ENCODE measurements at regions not wholly inside any gene's neighbourhood (a gene's known extent, or its start where the extent isn't known, plus 50 kb on each side); places are given as distances from the start of the nearest gene placed in this dataset.
"Not testable (repeated sequence)": the region's sequence is repeated elsewhere in the genome, so short reads cannot be mapped to it uniquely, and the experiment has no call there.

DNA sequence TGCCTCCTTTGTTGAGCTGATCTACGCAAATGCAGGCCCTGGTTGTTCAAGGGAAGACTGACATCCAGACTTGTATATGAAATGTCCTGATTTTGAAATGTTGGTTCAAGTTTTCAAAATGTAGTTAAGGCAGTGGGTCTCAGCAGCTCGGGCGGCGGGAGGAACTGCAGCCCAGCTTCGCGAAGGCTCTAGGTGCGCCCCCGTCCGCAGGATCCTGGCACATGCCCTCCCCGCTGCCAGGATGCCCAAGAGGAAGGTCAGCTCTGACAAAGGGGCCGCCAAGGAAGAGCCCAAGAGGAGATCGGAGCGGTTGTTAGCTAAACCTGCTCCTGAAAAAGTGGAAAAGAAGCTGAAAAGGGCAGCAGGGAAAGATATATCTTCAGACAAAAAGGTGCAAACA, 1310.1 kb downstream of the ADGRL3 start:
- DNase-seq: no peak

DNA sequence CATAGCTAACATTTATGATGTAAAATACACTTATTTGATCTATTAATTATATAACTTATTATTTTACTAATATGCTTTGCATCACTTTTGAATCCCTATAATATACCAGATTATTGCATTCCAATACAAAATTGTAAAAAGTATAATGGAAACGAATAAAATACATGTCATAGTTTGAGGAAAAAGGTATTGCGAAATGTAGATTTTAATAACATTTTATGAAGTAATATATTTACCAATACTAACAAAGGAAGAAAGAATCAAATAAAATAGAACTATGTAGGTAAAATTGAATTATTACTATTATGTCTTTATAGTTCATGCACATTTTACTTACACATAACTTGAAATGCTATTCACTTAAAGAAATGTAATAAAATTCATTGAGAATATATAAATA, 1300.2 kb downstream of the ADGRL3 start:
- no peak for DNase-seq

DNA sequence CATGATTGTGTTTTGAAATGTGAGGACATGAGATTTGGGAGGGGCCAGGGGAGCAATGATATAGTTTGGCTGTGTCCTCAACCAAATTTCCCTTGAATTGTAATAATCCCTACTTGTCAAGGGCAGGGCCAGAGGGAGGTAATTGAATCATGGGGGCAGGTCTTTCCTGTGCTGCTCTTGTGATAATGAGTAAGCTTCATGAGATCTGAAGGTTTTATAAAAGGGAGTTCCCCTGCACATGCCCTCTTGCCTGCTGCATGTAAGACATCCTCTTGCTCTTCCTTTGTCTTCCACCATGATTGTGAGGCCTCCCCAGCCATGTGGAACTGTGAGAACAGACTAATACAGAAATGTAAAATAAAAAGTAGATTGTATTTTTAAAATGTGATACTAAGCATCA, 1294.9 kb downstream of the ADGRL3 start:
- DNase-seq: no peak

DNA sequence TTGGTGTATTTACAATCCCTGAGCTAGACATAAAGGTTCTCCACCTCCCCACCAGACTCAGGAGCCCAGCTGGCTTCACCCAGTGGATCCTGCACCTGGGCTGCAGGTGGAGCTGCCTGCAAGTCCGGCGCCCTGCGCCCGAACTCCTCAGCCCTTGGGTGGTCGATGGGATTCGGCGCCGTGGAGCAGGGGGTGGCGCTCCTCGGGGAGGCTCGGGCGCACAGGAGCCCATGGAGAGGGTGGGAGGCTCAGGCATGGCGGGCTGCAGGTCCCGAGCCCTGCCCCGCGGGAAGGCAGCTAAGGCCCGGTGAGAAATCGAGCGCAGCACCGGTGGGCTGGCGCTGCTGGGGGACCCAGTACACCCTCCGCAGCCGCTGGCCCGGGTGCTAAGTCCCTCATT, 1291.6 kb downstream of the ADGRL3 start:
- DNase-seq: not testable (repeated sequence)

DNA sequence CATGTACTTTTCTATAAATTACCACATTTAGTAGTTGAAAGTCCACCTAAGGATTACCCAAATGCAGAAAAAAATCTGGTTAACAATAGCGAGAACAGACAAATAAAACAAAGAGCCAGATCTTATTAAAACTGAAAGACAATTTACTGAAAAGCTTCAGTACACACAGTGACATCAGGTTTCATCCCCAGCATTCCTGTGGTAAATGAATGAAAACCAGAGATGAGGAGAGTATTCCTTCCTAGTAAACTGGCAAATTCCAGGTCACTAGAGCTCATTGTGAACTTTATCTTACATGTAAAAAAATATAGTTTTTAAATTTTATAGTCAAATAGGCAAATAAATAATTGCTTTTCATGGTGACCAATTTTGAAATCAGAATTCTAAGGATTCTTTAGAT, 1290.5 kb downstream of the ADGRL3 start:
- DNase-seq: no peak

DNA sequence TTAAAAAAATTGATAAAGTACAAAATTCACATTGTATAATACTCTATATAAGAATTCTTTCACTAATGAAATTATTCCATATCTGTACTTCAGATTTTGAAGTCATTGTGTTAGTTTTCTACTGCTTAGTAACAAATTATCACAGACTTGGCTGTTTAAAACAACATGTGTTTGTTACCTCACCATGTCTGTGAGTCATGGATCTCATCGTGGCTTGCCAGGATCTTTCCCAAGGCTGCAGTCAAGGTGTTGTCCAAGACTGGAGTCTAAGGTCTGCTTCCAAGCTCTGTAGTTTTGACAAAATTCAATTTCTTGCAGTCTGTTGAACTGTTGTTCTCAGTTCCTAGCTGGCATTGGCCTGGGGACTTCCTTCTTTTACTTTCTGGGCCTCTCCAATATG, 1286.9 kb downstream of the ADGRL3 start:
- no peak for DNase-seq

DNA sequence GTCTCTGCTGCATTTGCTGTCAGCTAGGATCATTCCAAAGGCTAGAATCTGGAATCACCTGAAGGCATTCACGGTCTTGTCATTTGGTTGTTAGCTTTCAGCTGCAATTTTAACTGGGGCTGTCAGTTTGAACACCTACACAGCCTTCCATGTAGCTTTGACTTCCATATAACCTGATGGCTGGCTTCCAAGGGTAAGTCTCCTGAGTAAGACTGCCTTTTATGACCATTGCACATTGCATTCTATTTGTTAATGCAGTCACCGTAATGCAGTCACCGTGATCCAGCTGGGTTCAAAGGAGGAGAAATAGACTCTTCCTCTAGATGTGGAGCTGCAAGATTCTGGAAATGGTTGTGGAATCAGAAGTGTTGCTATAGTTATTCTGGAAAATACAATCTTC, 1284.2 kb downstream of the ADGRL3 start:
- no peak for DNase-seq

DNA sequence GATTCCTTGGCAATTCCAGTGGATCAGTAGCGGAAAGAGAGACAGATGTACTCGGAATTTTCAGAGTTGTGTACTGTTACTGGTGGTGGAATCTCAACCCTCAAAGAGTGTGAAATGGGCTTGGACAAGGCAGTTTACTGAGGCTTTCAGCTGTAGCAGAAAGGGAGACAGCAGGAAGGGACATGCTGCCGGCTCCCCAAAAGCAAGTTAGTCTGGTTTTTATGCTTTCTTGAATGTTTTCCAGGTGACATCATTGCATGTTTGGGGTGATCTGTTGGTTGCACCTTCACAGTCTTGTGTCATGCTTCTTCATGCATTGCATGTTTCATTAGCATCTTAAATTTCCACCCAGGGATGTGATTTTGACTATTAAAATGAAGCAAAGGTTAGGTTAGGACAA, 1282.2 kb downstream of the ADGRL3 start:
- DNase-seq: no peak

DNA sequence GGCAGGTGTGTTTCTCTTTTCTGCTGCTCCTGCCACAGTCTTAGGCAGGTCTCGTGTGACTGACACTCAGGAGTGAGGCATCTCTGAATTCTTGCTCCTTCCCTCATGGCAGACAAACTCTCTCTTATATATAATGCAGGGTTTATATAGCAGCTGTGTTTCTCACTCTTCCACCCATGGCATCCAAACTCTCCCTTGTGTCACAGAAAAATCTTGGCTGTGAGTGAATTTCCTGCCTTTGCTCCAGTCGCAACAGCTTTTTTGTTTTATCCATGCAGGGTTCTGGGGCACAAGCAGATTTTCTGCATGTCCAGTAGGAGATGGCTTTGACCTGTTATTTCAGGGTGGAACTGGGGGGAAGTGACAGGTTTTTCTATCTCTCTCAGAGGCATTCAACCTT, 1275.5 kb downstream of the ADGRL3 start:
- no peak for DNase-seq

DNA sequence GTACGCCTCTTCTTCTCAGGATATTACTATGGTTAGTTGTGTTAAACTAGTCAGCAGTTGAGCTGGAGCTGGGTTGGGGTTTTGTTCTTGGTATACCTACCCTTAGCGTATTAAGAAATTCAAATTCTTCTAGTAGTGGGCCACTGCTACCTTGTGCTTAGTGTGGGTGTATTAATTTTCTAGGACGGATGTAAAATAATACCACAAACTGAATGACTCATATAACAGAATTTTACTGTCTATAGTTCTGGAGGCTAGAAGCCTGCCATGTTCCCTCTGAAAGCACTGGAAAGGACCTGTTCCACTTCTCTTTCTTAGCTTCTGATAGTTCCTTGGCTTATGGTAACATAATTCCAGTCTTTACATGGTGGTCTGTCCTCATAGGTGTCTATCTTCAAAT, 1274.7 kb downstream of the ADGRL3 start:
- no peak for DNase-seq

DNA sequence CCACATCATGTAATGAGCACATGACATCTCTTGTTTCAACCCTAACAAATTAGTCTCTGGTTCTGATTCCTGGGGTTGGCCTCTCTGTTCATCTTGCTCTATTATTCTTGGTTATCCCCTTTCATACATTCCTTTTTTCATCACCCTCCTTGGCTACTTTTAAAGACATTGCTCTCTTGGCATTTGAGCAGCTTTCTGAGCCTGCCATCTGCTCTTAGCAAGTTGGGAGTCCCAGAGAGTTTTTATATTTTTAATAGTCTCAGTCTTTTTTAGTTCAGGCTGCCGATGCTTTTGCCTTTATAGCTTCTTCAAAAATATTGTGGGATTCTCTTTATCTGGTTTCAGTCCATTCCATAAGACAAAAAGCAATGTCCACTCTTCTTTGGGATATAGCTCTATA, 1270.9 kb downstream of the ADGRL3 start:
- DNase-seq: no peak

DNA sequence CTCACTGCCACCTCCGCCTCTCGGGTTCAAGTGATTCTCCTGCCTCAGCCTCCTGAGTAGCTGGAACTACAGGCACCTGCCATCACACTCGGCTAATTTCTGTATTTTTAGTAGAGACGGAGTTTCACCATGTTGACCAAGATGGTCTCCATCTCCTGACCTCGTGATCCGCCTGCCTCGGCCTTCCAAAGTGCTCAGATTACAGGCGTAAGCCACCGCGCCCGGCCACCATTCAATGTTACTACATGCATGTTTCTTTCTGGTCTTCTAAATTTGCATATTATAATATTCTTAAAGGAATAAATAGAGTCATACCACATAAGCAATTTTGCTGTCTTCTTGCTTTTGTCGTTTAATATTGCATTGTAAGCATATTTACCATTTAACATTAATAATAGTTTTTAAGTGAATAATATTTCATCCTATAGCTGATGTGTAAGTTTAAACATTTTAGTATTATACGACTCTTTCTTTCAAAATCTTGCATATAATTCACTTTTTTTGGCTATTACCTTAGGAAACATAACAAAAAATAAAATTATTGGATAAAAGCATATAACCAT, 1270.4 kb downstream of the ADGRL3 start:
- no peak for DNase-seq

DNA sequence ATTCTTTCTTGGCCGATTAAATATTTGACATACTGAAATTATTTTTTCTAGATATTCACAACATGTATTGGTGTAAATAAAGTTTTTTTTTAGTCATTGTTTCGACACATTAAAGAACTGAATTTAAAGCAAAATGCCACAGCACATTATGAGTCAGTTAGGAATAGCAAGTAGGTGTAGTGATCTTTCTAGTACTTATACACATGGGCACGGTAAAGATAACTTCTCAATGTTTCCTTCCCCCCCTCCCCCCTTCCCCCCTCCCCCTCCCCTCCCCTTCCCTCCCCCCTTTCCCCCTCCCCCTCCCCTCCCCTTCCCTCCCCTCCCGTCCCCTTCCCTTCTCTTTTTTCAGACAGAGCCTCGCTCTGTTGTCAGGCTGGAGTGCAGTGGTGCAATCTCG, 1269.9 kb downstream of the ADGRL3 start:
- DNase-seq: no peak

DNA sequence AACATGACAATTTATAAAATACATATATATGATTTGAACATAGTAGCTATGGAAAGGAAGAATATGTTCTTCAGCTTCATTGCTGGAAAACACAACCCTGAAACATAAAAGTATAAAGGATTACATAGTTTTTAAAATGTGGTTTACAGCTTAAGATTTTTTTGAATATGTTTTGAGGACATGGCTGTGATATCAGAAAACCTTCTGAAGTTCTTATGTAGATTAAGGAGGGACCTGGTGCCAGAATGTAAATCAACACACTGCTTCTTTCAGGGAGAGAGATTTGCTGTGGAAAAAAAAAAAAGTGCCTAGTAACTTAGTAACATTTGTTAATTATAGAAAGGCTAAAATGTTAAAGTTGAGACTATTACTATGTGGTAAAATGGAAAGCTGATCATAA, 1261.8 kb downstream of the ADGRL3 start:
- no peak for DNase-seq

DNA sequence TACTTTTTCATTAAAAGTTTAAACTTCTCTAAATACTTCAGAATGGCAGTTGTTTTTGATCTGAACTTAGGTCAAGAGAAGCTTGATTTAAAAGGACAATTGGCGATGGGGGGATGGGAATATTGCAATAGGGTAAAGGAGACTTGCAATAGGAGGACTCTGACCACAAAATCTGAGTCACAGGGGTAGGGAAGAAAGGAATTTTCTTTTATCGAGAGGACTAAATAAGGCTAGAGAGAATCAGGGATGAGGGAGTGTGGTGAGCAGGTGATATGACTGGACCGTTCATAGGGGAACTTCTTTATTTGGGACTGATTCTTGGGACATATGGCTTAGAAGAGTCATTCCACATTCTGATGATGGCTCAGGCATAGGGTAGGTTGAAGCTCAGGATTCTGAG, 1260.2 kb downstream of the ADGRL3 start:
- DNase-seq: no peak

DNA sequence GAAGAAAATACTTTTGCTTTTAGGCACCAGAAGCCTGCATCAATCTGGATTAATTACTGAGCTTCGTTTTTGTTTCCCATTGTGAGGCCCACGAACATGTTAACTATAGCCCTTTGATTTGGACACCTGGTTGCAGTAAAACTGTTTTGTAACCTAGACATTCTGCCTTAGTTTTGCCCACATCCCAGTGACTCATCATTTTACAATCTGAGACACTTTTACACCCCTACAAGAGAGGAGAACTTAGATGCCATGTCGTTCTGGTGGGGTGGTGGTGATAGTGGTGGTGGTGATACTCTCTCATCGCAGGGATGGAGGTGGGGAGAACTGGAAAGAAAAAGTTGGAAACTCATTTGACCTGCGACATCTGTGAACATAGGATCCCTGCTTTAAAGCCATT, 1257.2 kb downstream of the ADGRL3 start:
- DNase-seq: no peak

DNA sequence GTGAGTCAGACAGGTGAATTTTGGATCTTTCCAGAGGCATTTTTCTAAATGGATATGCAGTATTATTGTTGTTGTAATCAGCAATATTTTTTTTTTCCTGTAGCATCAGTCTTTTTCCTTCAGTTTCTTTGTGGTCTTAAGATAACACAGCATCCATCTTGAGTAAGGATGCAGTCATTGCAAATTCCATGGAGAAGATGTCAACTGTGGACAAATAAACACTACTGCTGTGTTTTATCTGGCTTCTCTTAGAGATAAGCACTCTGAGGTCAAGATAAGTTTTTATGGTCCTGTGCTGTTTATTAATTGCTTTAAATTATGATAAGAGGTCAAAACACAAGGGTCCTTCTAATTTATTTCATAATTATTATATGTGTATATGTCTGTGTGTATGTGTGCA, 1255.7 kb downstream of the ADGRL3 start:
- DNase-seq: no peak

DNA sequence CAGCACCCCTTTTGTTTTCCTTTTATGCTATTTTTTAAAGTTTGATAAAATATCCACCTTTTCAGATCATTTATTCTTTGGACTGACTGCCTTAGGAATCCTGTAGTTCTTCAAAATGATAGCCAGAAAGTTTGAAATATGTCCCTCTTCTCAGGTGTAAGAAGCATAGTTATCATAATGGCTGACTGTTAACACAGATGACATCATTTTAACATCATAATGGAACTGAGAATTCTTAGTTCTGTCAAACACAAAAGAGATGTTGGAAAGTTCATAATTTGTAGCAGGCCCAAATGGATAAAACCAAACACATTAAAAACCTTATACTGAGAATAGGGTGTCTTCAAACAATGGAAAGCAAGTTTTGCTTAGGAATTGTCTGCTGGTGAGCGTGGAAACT, 1254.4 kb downstream of the ADGRL3 start:
- DNase-seq: no peak

DNA sequence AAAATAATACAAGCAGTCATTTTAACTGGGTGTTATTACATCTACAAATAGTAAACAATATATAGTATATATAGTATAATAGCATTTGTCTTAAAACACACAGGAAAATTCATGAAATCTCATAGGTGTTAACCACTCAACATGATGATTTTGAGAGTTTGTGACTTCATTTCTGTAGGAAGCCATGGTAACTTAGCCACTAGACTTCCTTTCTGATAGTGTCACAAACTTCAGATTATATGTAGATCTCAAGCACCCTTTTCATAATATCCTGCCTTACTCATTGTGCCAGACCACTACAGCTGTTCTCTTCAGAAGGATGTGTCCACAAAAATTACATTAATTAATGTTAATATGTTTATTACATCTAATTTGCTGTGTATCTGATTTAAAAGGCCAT, 1250.6 kb downstream of the ADGRL3 start:
- no peak for DNase-seq

DNA sequence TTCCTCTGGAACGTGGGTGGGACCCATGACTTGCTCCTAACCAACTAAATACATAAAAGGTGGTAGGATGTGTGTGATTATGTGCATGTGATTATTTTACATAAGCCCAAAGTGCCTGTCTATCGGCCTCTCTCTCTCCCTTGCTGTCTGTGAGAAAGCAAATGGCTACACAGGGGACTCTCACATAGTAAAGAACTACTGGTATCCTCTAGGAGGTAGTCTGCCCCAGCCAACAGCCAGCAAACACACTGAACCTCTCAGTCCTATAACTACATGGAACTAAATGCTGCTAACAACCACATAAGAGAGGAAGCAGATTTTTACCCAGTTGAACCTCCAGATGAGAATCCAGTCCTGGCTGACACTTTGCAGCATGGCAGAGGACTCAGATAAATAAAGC, 1249.4 kb downstream of the ADGRL3 start:
- DNase-seq: no peak

DNA sequence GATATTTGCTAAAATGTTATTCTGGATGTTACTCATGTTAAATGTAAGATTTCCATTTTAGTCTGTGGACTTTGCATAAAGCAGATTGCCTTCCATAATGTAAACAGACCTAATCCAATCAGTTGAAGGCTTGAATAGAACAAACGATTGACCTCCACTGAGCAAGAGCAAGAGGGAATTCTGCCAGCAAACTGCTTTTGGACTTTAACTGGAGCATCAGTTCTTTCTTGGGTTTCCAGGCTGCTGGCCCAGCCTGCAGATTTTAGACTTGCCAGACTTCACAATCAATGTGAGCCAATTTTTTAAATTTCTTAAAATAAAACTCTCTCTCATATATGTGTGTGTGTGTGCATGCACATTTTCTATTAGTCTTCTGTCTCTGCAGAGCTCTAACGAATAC, 1248.8 kb downstream of the ADGRL3 start:
- DNase-seq: no peak

DNA sequence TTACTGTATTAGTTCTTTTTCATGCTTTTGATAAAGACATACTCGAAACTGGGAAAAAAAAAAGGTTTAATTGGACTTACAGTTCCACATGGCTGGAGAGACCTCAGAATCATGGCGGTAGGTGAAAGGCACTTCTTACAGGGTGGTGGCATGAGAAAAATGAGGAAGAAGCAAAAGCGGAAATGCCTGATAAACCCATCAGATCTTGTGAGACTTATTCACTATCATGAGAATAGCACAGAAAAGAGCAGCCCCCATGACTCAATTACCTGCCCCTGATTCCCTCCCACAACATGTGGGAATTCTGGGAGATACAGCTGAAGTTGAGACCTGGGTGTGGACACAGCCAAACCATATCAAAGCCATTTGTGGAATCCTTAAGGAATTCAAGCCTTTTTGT, 1238.9 kb downstream of the ADGRL3 start:
- no peak for DNase-seq

DNA sequence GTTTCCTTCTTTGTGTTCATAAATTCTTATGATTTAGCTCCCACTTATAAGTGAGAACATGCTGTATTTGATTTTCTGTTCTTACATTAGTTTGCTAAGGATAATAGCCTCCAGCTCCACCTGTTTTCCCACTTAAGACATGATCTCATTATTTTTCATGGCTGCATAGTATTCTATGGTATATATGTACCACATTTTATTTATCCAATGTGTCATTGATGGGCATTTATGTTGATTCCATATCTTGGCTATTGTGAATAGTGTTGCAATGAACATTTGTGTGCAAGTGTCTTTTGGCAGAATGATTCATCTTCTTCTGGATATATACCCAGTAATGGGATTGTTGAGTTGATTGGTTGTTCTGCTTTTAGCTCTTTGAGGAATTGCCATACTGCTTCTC, 1234.8 kb downstream of the ADGRL3 start:
- no peak for DNase-seq

DNA sequence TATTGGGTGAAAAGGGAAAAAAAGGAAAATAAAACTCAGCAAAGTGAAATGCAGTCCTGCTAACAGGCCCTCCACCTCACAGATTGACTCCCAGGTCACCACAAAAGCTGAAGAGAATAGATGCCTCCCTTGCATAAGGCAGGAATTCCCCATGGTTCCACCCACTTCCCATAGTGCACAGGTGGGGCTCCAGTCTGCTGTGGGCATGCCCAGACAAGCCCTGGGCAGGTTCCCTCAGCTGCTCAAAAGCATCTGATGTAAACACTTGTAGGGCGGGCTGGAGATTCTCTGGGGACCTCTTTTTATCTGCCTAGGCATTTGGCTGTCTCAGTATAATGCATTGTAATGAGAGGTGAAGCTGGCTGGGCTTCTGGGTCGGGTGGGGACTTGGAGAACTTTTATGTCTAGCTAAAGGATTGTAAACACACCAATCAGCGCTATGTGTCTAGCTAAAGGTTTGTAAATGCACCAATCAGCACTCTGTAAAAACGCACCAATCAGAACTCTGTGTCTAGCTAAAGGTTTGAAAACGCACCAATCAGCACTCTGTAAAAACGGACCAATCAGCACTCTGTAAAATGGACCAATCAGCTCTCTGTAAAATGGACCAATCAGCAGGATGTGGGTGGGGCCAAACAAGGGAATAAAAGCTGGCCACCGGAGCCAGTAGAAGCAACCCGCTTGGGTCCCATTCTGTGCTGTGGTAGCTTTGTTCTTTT, 1231.5 kb downstream of the ADGRL3 start:
- not testable (repeated sequence) for DNase-seq

DNA sequence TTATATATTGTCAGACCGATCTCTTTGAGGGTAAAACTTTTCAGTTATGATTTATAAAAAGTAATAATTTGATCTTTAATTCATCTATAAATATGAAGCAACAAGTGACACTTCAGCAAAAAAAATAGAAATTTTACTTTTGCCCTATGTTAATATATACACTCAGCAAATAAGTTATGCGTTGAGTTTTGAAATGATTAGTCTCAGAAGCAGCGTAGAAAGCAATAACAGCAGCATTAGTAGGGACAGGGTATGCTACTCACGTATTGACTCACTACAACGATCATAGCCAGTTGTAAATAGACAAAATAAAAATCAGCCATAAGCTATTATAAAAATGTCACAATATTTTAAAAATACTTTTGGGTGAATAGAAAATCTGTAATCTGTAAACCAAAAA, 1229.2 kb downstream of the ADGRL3 start:
- DNase-seq: no peak
